ENCODE measurements at regions not wholly inside any gene's neighbourhood (a gene's known extent, or its start where the extent isn't known, plus 50 kb on each side); places are given as distances from the start of the nearest gene placed in this dataset.
A peak's percentile ranks its signal among the peaks of the same experiment; 100 is the strongest.

DNA sequence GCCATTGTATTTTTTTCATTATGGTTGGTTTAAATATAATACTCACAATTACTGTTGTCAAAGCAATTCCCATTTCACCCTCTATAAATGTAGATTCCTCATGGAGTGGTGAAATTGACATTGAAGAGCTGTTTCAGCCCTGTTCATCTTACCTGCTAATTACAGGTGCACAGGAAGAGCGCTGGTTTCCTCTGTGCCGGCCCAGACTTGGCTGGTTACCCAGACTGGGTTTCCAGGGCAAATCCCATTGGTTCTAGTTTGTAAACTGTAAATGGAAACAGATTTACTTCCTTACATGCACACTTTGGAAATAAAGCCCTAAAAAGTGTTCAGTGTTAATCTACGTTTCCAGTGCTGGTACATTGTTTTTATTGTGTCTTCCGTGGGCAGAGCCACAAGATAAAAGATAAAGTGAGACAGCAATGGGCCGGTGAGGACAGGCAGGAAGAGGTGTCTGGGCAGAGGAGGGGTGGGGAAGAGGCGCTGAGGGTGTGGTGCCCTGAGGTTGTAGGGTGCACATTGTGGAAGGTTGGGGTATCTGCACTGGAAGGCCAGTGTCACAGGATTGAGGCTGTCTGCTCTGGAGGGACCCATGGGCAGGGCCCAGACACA is 71.6 kb upstream of the ZPBP start:
- DNase-seq = no peak

DNA sequence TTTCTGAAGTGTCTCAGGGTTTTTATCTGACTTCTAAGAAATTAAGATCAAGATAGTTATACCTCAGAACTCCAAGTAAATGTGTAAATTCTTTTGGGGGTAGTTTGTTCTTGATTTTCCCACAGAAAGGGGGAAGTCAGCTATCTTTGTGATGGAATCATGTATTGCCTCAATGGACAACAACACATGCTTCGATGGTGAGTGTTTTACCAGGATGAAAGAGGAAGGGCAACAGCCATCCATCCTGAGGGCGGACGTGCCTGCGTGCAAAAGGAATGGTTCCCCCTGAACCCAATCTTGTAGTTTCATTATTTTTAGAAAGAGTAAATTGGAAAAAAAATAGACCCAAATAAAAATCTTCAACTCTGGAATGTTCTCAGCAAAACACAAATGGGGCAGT is 67.2 kb upstream of the ZPBP start:
- DNase-seq = peak; percentile 49 to 62 (median 54)

- no peak for DNase-seq
These were observed 66.1 kb upstream of the ZPBP start for GRCh38 chr7:50159154-50159553.

DNA sequence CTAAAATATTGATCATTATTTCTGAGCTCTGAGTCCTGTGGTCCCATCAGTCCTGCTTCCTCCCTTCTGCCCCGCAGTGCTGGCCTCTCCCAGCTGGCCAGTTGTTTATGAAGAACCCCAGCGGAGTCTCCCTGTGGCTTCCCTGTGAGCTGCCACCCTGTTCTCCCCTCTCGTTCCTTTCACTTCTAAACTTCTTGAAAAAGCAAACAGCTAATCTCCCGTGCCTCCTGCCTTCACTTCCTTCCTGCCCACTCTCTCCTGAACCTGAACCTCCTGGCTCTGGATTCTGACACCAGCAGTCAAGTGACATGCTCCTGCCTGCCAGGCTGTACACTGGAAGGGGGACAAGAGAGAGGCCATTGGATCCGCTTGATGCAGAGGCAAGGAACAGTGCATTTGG is 63.7 kb upstream of the ZPBP start:
- peak; percentile 57 to 72 (median 68) for DNase-seq

GRCh38 chr7:50156163-50156562 is 63.1 kb upstream of the ZPBP start:
- DNase-seq = peak; percentile 81 to 92 (median 84)

DNA sequence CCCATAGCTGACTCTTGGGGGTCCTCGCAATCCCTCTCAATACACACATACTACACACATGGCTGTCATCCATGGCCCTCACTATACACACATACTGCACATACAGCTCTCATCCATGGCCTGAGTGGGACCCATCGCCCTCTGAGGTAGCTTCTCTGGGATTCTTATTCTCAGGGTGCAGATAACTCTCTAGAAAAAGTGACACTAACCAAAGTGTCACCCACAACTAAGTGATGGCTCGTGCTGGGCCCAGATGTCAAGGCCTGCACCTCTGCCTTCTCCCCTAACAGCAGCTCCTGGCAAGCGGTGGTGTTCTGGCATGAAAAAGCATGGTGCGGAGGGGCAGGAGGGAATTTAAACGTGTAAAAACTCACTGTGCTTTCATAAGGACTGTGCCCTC is 62.7 kb upstream of the ZPBP start:
- no peak for DNase-seq

GRCh38 chr7:50153995-50154394 is 60.9 kb upstream of the ZPBP start:
- no peak for DNase-seq

- DNase-seq = no peak
These were observed 60.1 kb upstream of the ZPBP start for GRCh38 chr7:50153148-50153547.

DNA sequence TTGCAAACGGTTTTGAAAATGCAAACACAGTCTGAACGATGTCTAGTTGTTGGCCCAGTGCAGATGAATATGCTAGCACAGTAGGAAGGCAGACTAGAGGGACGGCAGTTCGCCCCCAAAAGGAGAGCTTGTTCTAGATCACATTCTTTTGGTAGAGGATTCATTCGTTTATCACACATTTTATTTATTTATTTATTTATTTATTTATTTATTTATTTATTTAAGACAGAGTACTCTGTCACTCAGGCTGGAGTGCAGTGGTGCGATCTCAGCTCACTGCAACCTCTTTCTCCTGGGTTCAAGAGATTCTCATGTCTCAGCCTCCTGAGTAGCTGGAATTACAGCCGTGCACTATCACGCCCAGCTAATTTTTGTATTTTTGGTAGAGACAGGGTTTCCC is 59.4 kb upstream of the ZPBP start:
- DNase-seq = no peak

DNA sequence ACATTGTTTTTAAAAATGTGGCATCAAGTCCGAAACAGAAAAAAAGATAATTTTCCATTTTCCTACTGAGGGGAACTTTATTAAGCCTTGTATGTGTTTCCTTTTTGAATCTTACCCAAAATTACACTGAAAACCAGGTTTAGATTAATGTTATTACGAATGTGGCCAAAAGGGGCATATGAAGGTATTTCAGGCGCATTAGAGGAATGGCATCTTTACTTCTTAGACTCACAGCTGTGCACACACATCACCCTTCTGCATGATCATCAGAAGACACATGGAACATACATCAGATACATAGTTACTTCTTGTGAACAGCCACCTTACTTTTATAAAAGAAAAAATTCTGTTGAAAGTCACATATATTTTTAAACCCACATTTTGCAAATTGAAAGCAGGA is 58.6 kb upstream of the ZPBP start:
- no peak for DNase-seq

- peak; percentile 21 to 52 (median 40) for DNase-seq
These were observed 58.0 kb upstream of the ZPBP start for GRCh38 chr7:50151001-50151400.

GRCh38 chr7:50149369-50149768 is 56.3 kb upstream of the ZPBP start:
- DNase-seq = no peak

GRCh38 chr7:50147951-50148808 is 55.1 kb upstream of the ZPBP start:
- DNase-seq = no peak

GRCh38 chr7:50146692-50147091 is 53.6 kb upstream of the ZPBP start:
- no peak for DNase-seq

- DNase-seq = no peak
These were observed 52.8 kb upstream of the ZPBP start for GRCh38 chr7:50145801-50146338.

DNA sequence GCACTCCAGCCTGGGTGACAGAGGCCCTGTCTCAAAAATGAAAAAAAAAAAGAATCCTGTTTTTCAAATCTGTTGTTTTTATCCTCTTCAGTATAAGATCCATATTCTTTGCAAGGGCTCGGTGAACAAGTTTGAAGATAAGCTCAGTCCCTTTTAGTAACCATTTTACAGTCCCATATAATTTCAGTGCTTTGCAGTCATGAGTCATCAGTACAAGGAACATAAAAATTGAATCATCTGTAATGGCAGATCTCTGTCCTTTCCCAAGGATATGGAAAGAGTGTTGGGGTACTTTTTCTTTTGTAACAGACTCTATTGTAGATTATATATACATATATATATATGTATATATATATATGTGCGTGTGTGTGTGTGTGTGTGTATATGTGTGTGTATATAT is 52.2 kb upstream of the ZPBP start:
- peak; percentile 26 to 58 (median 58) for DNase-seq

Data from suppressor macrophage treated with lipopolysaccharide for 1 hour (primary cell).